ENCODE measurements at regions not wholly inside any gene's neighbourhood (a gene's known extent, or its start where the extent isn't known, plus 50 kb on each side); places are given as distances from the start of the nearest gene placed in this dataset.

- DNase-seq (ENCODE audit: low read depth): peak; percentile 52
- ChIA-PET POLR2A (no interaction called here), CTCF (interaction anchor here (0.7 to 1.6 kb wide), 2 partner anchors 10 to 12 kb away, joined by 3 to 5 read pairs; no protein-coding TSS in a partner anchor)
- Histone ChIP-seq H3K36me3 (ENCODE audit: control insufficient read depth, insufficient read depth, low read length) (no peaks in the 10 kb centered on the region), H3K27me3 (ENCODE audit: control insufficient read depth, insufficient read depth, low read length) (no peaks in the 10 kb centered on the region), H3K4me3 (ENCODE audit: low read depth, low read length) (no peak overlapping the region)
- TF ChIP-seq CTCF (IDR thresholded peaks at IDR 0.05; ENCODE audit: insufficient read depth, low read depth, low read length): no peak
Observed at GRCh38 chr2:238731961-238732360, 115.9 kb upstream of the TWIST2 start.

- ChIA-PET POLR2A (no interaction called here), CTCF (interaction anchor here (1.6 to 2.1 kb wide), 2 partner anchors 15 to 46 kb away, joined by 4 to 6 read pairs; no protein-coding TSS in a partner anchor)
- DNase-seq (ENCODE audit: low read depth): no peak
- no peaks in the 10 kb centered on the region for H3K27me3 ChIP-seq (ENCODE audit: control insufficient read depth, insufficient read depth, low read length)
- H3K4me3 ChIP-seq (ENCODE audit: low read depth, low read length): no peak overlapping the region
- H3K36me3 ChIP-seq (ENCODE audit: control insufficient read depth, insufficient read depth, low read length): no peaks in the 10 kb centered on the region
- TF ChIP-seq CTCF (IDR thresholded peaks at IDR 0.05; ENCODE audit: insufficient read depth, low read depth, low read length): no peak
Observed at GRCh38 chr2:238738917-238739316, 109.0 kb upstream of the TWIST2 start.

GRCh38 chr2:238739668-238740067 is 108.2 kb upstream of the TWIST2 start:
- DNase-seq (ENCODE audit: low read depth): no peak
- TF ChIP-seq CTCF (IDR thresholded peaks at IDR 0.05; ENCODE audit: insufficient read depth, low read depth, low read length): no peak
- Histone ChIP-seq H3K36me3 (ENCODE audit: control insufficient read depth, insufficient read depth, low read length) (no peaks in the 10 kb centered on the region), H3K27me3 (ENCODE audit: control insufficient read depth, insufficient read depth, low read length) (no peaks in the 10 kb centered on the region), H3K4me3 (ENCODE audit: low read depth, low read length) (no peak overlapping the region)
- CTCF ChIA-PET: interaction anchor here (1.6 to 2.1 kb wide), 2 partner anchors 14 to 45 kb away, joined by 4 to 6 read pairs; no protein-coding TSS in a partner anchor
- POLR2A ChIA-PET: no interaction called here

- no peaks in the 10 kb centered on the region for H3K36me3 ChIP-seq (ENCODE audit: control insufficient read depth, insufficient read depth, low read length)
- POLR2A ChIA-PET: no interaction called here
- DNase-seq (ENCODE audit: low read depth): no peak
- H3K27me3 ChIP-seq (ENCODE audit: control insufficient read depth, insufficient read depth, low read length): no peaks in the 10 kb centered on the region
- no peak overlapping the region for H3K4me3 ChIP-seq (ENCODE audit: low read depth, low read length)
- CTCF ChIA-PET: interaction anchor here (1.1 kb wide), 1 partner anchor 9 kb away, joined by 3 read pairs; no protein-coding TSS in a partner anchor
- TF ChIP-seq CTCF (IDR thresholded peaks at IDR 0.05; ENCODE audit: insufficient read depth, low read depth, low read length): no peak
Observed at GRCh38 chr2:238741277-238741676, 106.6 kb upstream of the TWIST2 start.

GRCh38 chr2:238742066-238742465 is 105.8 kb upstream of the TWIST2 start:
- ChIA-PET POLR2A (no interaction called here), CTCF (interaction anchor here (0.5 to 1.3 kb wide), 3 partner anchors 10 to 285 kb away, joined by 3 to 4 read pairs (median 4); no protein-coding TSS in a partner anchor)
- no peak for DNase-seq (ENCODE audit: low read depth)
- Histone ChIP-seq H3K4me3 (ENCODE audit: low read depth, low read length) (no peak overlapping the region), H3K36me3 (ENCODE audit: control insufficient read depth, insufficient read depth, low read length) (no peaks in the 10 kb centered on the region), H3K27me3 (ENCODE audit: control insufficient read depth, insufficient read depth, low read length) (peaks cover 3% of the 10 kb centered on the region)
- TF ChIP-seq CTCF (IDR thresholded peaks at IDR 0.05; ENCODE audit: insufficient read depth, low read depth, low read length): no peak

Data from BJ (cell line).